H1 (cell line): ENCODE measurements at regions not wholly inside any gene's neighbourhood (a gene's known extent, or its start where the extent isn't known, plus 50 kb on each side); places are given as distances from the start of the nearest gene placed in this dataset.

ENCODE experiments used
- CTCF ChIA-PET: fragments of 300-600 bp; sonication (Branson Sonifier 250); formaldehyde crosslinking; loops from one replicate; lab custom pipeline; 2021; ENCODE audit not compliant: partially characterized antibody; lab: Charles Lee
- POLR2A ChIA-PET: fragments of 300-600 bp; sonication (Branson Sonifier 250); formaldehyde crosslinking; loops from one replicate; lab custom pipeline; 2021; ENCODE audit warnings: inconsistent platforms; ENCODE audit not compliant: partially characterized antibody; lab: Charles Lee
- DNase-seq, 2 experiments: peaks; one replicate each; pipeline versions ENCODE4 v3.0.0 to v3.0.0-alpha.2; 2010 to 2022; ENCODE audit warnings: low spot score in 2 of 2, low read depth in 1 of 2, mixed read lengths in 1 of 2
- FAIRE-seq: peaks from 2 replicates; lab custom pipeline; 2011; peaks lifted over from hg19 to GRCh38; lab: Jason Lieb, UNC
- H2AFZ ChIP-seq: 2 replicates; pipeline ENCODE4 v1.8.1; 2012; ENCODE audit warnings: low read length, inconsistent platforms
- H2AK5ac ChIP-seq: 2 replicates; pipeline ENCODE4 v1.6.1; 2013; ENCODE audit warnings: low read depth, low read length
- H2BK120ac ChIP-seq: replicated peaks from 2 replicates; pipeline ENCODE3; 2013; ENCODE audit warnings: low read depth, low read length, inconsistent platforms
- H2BK12ac ChIP-seq: 2 replicates; pipeline ENCODE4 v1.6.1; 2013; ENCODE audit warnings: low read depth, low read length
- H2BK15ac ChIP-seq: 2 replicates; pipeline ENCODE4 v1.6.1; 2013; ENCODE audit warnings: low read length
- H2BK20ac ChIP-seq: 2 replicates; pipeline ENCODE4 v1.6.1; 2013; ENCODE audit warnings: low read length
- H2BK5ac ChIP-seq: 2 replicates; pipeline ENCODE4 v1.6.1; 2013; ENCODE audit warnings: low read depth, low read length
- H3K14ac ChIP-seq: 2 replicates; pipeline ENCODE4 v1.6.1; 2013; ENCODE audit warnings: inconsistent platforms; ENCODE audit not compliant: insufficient read length
- H3K18ac ChIP-seq: 2 replicates; pipeline ENCODE4 v1.6.1; 2013; ENCODE audit warnings: low read length; ENCODE audit errors: extremely low read depth
- H3K23ac ChIP-seq: 2 replicates; pipeline ENCODE4 v1.6.1; 2013; ENCODE audit warnings: inconsistent platforms; ENCODE audit not compliant: insufficient read length
- H3K23me2 ChIP-seq: 2 replicates; pipeline ENCODE4 v1.6.1; 2013; ENCODE audit warnings: low read depth, low read length
- H3K27ac ChIP-seq: 2 replicates; pipeline ENCODE4 v1.6.1; 2011; ENCODE audit warnings: low read depth, low read length, inconsistent platforms
- H3K27me3 ChIP-seq, 4 experiments: replicated peaks in 1 of 4; 1 replicate in 1 of 4; 2 replicates in 3 of 4; pipeline versions ENCODE4 v1.6.1 to v1.8.1; 2011 to 2013; ENCODE audit warnings: low read length in 3 of 4, mild to moderate bottlenecking in 3 of 4, inconsistent platforms in 2 of 4, mixed read lengths in 2 of 4, moderate library complexity in 1 of 4; ENCODE audit not compliant: control insufficient read depth in 3 of 4, insufficient read depth in 3 of 4; ENCODE audit errors: extremely low read depth in 1 of 4
- H3K36me3 ChIP-seq, 4 experiments: 2 replicates each; pipeline versions ENCODE4 v1.6.1 to v1.8.1; 2011 to 2013; ENCODE audit warnings: mild to moderate bottlenecking in 4 of 4, low read length in 3 of 4, moderate library complexity in 2 of 4, control low read depth in 1 of 4, inconsistent platforms in 1 of 4; ENCODE audit not compliant: insufficient read depth in 4 of 4, control insufficient read depth in 2 of 4
- H3K4ac ChIP-seq: replicated peaks from 2 replicates; pipeline ENCODE3; 2013; ENCODE audit warnings: low read length, low read depth, mixed read lengths, inconsistent platforms; ENCODE audit not compliant: insufficient read length
- H3K4me1 ChIP-seq, 4 experiments: replicated peaks in 1 of 4; 1 replicate in 1 of 4; 2 replicates in 3 of 4; pipeline versions ENCODE4 v1.6.1 to v1.8.1; 2011 to 2013; ENCODE audit warnings: low read length in 3 of 4, inconsistent platforms in 2 of 4, mixed read lengths in 1 of 4; ENCODE audit not compliant: insufficient read depth in 4 of 4, control insufficient read depth in 3 of 4
- H3K4me2 ChIP-seq, 2 experiments: 2 replicates each; pipeline versions ENCODE4 v1.6.1 to v1.8.1; 2011 to 2013; ENCODE audit warnings: low read depth in 2 of 2, low read length in 2 of 2, control low read depth in 1 of 2, inconsistent platforms in 1 of 2, mild to moderate bottlenecking in 1 of 2; ENCODE audit not compliant: insufficient read depth in 1 of 2
- H3K4me3 ChIP-seq, 4 experiments: fragments of 200-600, 300-600 bp in 1 of 4; sonication (generic), shearing (Covaris generic), sonication (Bioruptor Twin) in 1 of 4; 2 replicates each; pipeline versions ENCODE4 v1.5.1 to v1.8.1; 2011 to 2016; ENCODE audit warnings: low read length in 4 of 4, low read depth in 3 of 4, control low read depth in 2 of 4, inconsistent platforms in 2 of 4, mild to moderate bottlenecking in 2 of 4, mixed read lengths in 1 of 4, moderate library complexity in 1 of 4; ENCODE audit not compliant: insufficient read depth in 2 of 4; ENCODE audit errors: extremely low read depth in 1 of 4
- H3K56ac ChIP-seq: replicated peaks from 2 replicates; pipeline ENCODE3; 2013; ENCODE audit warnings: low read depth, mild to moderate bottlenecking, mixed read lengths, low read length, inconsistent platforms; ENCODE audit not compliant: insufficient read length
- H3K79me1 ChIP-seq: 2 replicates; pipeline ENCODE4 v1.6.1; 2013; ENCODE audit warnings: low read depth, low read length, control low read depth
- H3K79me2 ChIP-seq, 2 experiments: 2 replicates each; pipeline versions ENCODE4 v1.6.1 to v1.8.1; 2012 to 2013; ENCODE audit warnings: low read length in 2 of 2, mild to moderate bottlenecking in 2 of 2, inconsistent platforms in 1 of 2; ENCODE audit not compliant: insufficient read depth in 2 of 2, control insufficient read depth in 1 of 2
- H3K9ac ChIP-seq, 4 experiments: replicated peaks in 1 of 4; 1 replicate in 1 of 4; 2 replicates in 3 of 4; pipeline versions ENCODE4 v1.6.1 to v1.8.1; 2011 to 2013; ENCODE audit warnings: low read depth in 3 of 4, low read length in 3 of 4, control low read depth in 2 of 4, mild to moderate bottlenecking in 2 of 4, moderate library complexity in 2 of 4, inconsistent platforms in 1 of 4; ENCODE audit errors: extremely low read depth in 1 of 4
- H3K9me3 ChIP-seq, 2 experiments: 2 replicates each; pipeline versions ENCODE4 v1.6.1 to v1.8.1; 2012 to 2013; ENCODE audit warnings: mild to moderate bottlenecking in 2 of 2, moderate library complexity in 2 of 2, control low read depth in 1 of 2, inconsistent platforms in 1 of 2, low read depth in 1 of 2, low read length in 1 of 2, mixed read lengths in 1 of 2; ENCODE audit not compliant: insufficient read depth in 2 of 2
- H4K20me1 ChIP-seq, 2 experiments: replicated peaks in 1 of 2; 2 replicates each; pipeline versions ENCODE3 to v1.8.1; 2011 to 2013; ENCODE audit warnings: inconsistent platforms in 2 of 2, low read length in 2 of 2, mild to moderate bottlenecking in 1 of 2; ENCODE audit not compliant: insufficient read depth in 2 of 2, control insufficient read depth in 1 of 2
- H4K5ac ChIP-seq: 2 replicates; pipeline ENCODE4 v1.6.1; 2013; ENCODE audit warnings: low read length, low read depth, mixed read lengths, inconsistent platforms; ENCODE audit not compliant: insufficient read length
- H4K8ac ChIP-seq: 2 replicates; pipeline ENCODE4 v1.8.0; 2013; ENCODE audit warnings: mild to moderate bottlenecking, moderate library complexity, low read length, inconsistent platforms; ENCODE audit not compliant: insufficient read depth; ENCODE audit errors: extremely low read depth
- H4K91ac ChIP-seq: replicated peaks from 2 replicates; pipeline ENCODE3; 2013; ENCODE audit warnings: low read length, mixed read lengths, inconsistent platforms; ENCODE audit not compliant: insufficient read length
- EZH2 ChIP-seq: fragments of 200-600 bp; sonication (generic); IDR thresholded peaks from 2 replicates; pipeline ENCODE4 v1.7.1; 2012; ENCODE audit warnings: low read depth, mild to moderate bottlenecking, moderate library complexity, low read length, inconsistent platforms; ENCODE audit not compliant: severe bottlenecking
- HDAC6 ChIP-seq: IDR thresholded peaks from one replicate; pipeline ENCODE4 v1.7.1; 2012; ENCODE audit warnings: low read depth, mild to moderate bottlenecking, inconsistent platforms, low read length, moderate library complexity
- MAFK ChIP-seq: IDR thresholded peaks from 2 replicates; pipeline ENCODE4 v1.6.1; 2012; ENCODE audit warnings: low read depth, mild to moderate bottlenecking, improper control_type of control experiment, low read length
- RFX5 ChIP-seq: IDR thresholded peaks from 2 replicates; pipeline ENCODE4 v1.6.1; 2011; ENCODE audit warnings: low read depth, low read length, improper control_type of control experiment, borderline replicate concordance
- SIN3A ChIP-seq, 2 experiments: IDR thresholded peaks in 1 of 2; conservative IDR thresholded peaks in 1 of 2; 2 replicates each; pipeline ENCODE4 v1.6.1; 2011 to 2012; ENCODE audit warnings: low read length in 2 of 2, improper control_type of control experiment in 1 of 2, low read depth in 1 of 2, mild to moderate bottlenecking in 1 of 2
- SP1 ChIP-seq: IDR thresholded peaks from 2 replicates; pipeline ENCODE4 v1.6.1; 2011; ENCODE audit warnings: low read depth, low read length
- SUZ12 ChIP-seq: fragments of 200-600 bp; sonication (generic); IDR thresholded peaks from 2 replicates; pipeline ENCODE4 v1.6.1; 2012; ENCODE audit warnings: mild to moderate bottlenecking, inconsistent platforms, low read length, moderate library complexity, mixed read lengths
- TAF1 ChIP-seq: IDR thresholded peaks from 2 replicates; pipeline ENCODE4 v1.6.1; 2011; ENCODE audit warnings: mild to moderate bottlenecking, low read depth, low read length
- WGBS, 2 experiments: shearing (Covaris generic) in 1 of 2; methylation state at CpG; one replicate each; pipeline versions ENCODE4 v1.1.6 to v1.1.7; 2013 to 2015; ENCODE audit warnings: low lambda C conversion rate in 2 of 2, mixed read lengths in 2 of 2, inconsistent platforms in 1 of 2, low coverage in 1 of 2, missing lambda C conversion rate in 1 of 2; ENCODE audit not compliant: insufficient replicate concordance in 2 of 2, insufficient coverage in 1 of 2, insufficient read length in 1 of 2; ENCODE audit errors: extremely low coverage in 1 of 2, missing lambda C conversion rate in 1 of 2; 5-methylcytosine and 5-hydroxymethylcytosine counted together
- TF ChIP-seq, protein P1 (sequence below), 3 experiments: IDR thresholded peaks; 1 replicate in 2 of 3; 2 replicates in 1 of 3; pipeline versions ENCODE4 v1.5.1 to v1.6.1; 2011; ENCODE audit warnings: low read length in 3 of 3, mild to moderate bottlenecking in 3 of 3, inconsistent platforms in 2 of 3, low read depth in 1 of 3, moderate library complexity in 1 of 3; ENCODE audit not compliant: insufficient read depth in 1 of 3; ENCODE audit errors: control extremely low read depth in 1 of 3

DNA sequence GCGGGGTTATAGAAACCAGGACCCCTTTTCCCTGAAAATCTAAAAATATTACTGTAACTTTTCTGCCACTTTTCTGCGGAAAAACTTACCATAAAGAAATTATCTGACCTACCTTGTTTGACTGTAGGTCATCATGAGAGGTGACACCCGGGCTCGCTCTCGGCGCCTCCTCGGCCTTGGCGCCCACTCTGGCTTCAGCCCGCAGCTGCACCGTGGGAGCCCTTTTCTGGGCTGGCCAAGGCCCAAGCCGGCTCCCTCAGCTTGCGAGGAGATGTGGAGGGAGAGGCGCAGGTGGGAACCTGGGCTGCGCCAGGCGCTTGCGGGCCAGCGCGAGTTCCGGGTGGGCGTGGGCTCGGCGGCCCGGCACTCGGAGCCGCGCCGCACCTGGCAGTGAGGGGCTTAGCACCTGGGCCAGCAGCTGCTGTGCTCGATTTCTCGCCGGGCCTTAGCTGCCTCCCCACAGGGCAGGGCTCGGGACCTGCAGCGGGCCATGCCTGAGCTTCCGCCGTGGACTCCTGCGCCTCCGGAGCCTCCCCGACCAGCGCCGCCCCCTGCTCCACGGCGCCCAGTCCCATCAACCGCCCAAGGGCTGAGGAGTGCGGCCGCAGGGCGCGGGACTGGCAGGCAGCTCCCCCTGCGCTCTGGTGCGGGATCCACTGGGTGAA is 107.7 kb upstream of the DNAJC10 start:
- Histone ChIP-seq H2AK5ac (no peak overlapping the region), H3K9me3 (peaks cover 0 to 4% of the 10 kb centered on the region in 2 experiments; a peak in 1 of 4 replicates), H3K23ac (no peak overlapping the region), H4K8ac (no peak overlapping the region), H2BK120ac (no peak overlapping the region), H3K9ac (no peak overlapping the region), H4K20me1 (no peaks in the 10 kb centered on the region), H2BK5ac (no peak overlapping the region), H3K79me1 (no peaks in the 10 kb centered on the region), H3K4me1 (no peaks in the 10 kb centered on the region), H4K91ac (no peak overlapping the region), H3K27ac (no peak overlapping the region), H2AFZ (no peak overlapping the region), H2BK12ac (no peak overlapping the region), H3K14ac (no peak overlapping the region), H3K56ac (no peak overlapping the region), H2BK15ac (no peak overlapping the region), H2BK20ac (no peak overlapping the region), H3K4me3 (no peak overlapping the region), H3K4me2 (no peak overlapping the region), H3K36me3 (no peaks in the 10 kb centered on the region), H4K5ac (no peak overlapping the region), H3K18ac (no peak overlapping the region), H3K79me2 (no peaks in the 10 kb centered on the region), H3K27me3 (no peaks in the 10 kb centered on the region), H3K23me2 (no peaks in the 10 kb centered on the region), H3K4ac (no peak overlapping the region)
- FAIRE-seq: no peak
- POLR2A ChIA-PET: no interaction called here
- 93% methylated on average over 26 of the region's 48 CpGs; no CpG with 5 or more reads in 1 of the 2 experiments for WGBS, 2 experiments
- CTCF ChIA-PET: interaction anchor here (0.8 to 2.4 kb wide), 9 partner anchors 9 to 421 kb away, joined by 3 to 7 read pairs (median 6); no protein-coding TSS in a partner anchor
- DNase-seq: no peak
- TF ChIP-seq RFX5: no peak
- no peak for TF ChIP-seq SIN3A (conservative IDR thresholded peaks at IDR 0.05 in 1 of 2, IDR thresholded peaks at IDR 0.05 in 1 of 2; ENCODE audit: low read depth in 1 of 2, low read length in 2 of 2)
- no peak for TF ChIP-seq SUZ12
- no peak for TF ChIP-seq MAFK
- TF ChIP-seq EZH2: no peak
- TF ChIP-seq HDAC6: no peak
- TF ChIP-seq, protein P1, sequence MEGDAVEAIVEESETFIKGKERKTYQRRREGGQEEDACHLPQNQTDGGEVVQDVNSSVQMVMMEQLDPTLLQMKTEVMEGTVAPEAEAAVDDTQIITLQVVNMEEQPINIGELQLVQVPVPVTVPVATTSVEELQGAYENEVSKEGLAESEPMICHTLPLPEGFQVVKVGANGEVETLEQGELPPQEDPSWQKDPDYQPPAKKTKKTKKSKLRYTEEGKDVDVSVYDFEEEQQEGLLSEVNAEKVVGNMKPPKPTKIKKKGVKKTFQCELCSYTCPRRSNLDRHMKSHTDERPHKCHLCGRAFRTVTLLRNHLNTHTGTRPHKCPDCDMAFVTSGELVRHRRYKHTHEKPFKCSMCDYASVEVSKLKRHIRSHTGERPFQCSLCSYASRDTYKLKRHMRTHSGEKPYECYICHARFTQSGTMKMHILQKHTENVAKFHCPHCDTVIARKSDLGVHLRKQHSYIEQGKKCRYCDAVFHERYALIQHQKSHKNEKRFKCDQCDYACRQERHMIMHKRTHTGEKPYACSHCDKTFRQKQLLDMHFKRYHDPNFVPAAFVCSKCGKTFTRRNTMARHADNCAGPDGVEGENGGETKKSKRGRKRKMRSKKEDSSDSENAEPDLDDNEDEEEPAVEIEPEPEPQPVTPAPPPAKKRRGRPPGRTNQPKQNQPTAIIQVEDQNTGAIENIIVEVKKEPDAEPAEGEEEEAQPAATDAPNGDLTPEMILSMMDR (IDR thresholded peaks at IDR 0.05; ENCODE audit: control extremely low read depth in 1 of 3, insufficient read depth in 1 of 3, low read depth in 1 of 3, low read length in 3 of 3): no peak
- TF ChIP-seq SP1: no peak
- TF ChIP-seq TAF1: no peak
